Keratinocyte (primary cell): ENCODE measurements at regions not wholly inside any gene's neighbourhood (a gene's known extent, or its start where the extent isn't known, plus 50 kb on each side); places are given as distances from the start of the nearest gene placed in this dataset.

Source experiments
- CTCF ChIP-seq, 3 experiments: IDR thresholded peaks in 1 of 3; conservative IDR thresholded peaks in 1 of 3; optimal IDR thresholded peaks in 1 of 3; 2 replicates in 2 of 3; 3 replicates in 1 of 3; pipeline versions ENCODE3 to v1.5.1; 2011; ENCODE audit warnings: low read length in 3 of 3, mild to moderate bottlenecking in 3 of 3, moderate library complexity in 2 of 3, control low read depth in 1 of 3, inconsistent platforms in 1 of 3; ENCODE audit not compliant: insufficient read depth in 2 of 3; ENCODE audit errors: extremely low read depth in 1 of 3
- EZH2 ChIP-seq: IDR thresholded peaks from one replicate; pipeline ENCODE4 v1.6.1; 2012; ENCODE audit warnings: inconsistent platforms, mild to moderate bottlenecking, low read length, moderate library complexity

DNA sequence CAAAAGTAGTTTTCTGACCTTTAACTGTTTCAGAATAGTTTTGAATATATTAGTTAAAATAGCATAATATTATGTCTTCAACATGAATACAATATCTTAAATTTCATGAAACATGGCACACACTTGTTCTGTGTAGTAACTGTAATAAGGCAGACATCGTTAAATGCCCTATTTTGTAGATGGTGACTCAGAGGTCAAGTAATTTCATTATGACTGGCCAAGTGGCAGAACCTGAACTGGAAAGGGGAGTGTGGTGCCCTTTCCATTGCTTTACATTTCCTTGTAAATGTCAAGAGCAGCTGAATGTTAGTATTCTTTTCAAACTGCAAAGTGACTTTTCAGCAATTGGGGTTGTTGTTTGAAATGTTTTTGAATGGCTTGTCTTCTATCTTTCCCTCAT, 201.2 kb upstream of the CDKN2B start:
- TF ChIP-seq CTCF (optimal IDR thresholded peaks at IDR 0.05 in 1 of 3, IDR thresholded peaks at IDR 0.05 in 1 of 3, conservative IDR thresholded peaks at IDR 0.05 in 1 of 3; ENCODE audit: extremely low read depth in 1 of 3, insufficient read depth in 2 of 3, low read length in 3 of 3), result no peak
- no peak for TF ChIP-seq EZH2
